ENCODE measurements at regions not wholly inside any gene's neighbourhood (a gene's known extent, or its start where the extent isn't known, plus 50 kb on each side); places are given as distances from the start of the nearest gene placed in this dataset.

DNA sequence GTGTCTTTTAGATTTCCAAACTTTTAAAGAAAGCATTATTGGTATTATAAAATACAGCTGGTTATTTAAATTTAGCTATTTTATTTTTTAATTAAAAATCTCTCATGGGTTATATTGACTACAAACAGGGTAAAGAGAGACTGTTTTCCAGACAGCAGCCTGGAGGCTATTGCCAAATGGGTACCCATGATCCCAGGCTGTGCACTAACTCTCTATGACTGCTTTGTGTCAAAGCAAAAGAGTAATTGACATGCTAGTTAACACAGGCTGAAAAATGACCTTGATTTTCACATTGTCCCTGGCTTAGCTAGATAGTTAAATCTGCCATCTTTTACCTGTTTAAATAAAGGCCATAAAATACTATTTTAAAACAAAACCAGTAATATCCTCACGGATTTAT lies 589.7 kb downstream of the ANXA1 start:
- TF ChIP-seq FOXJ3 (CRISPR knock-in tag; IDR thresholded peaks at IDR 0.05): peak; percentile 64
- TF ChIP-seq, protein P1, sequence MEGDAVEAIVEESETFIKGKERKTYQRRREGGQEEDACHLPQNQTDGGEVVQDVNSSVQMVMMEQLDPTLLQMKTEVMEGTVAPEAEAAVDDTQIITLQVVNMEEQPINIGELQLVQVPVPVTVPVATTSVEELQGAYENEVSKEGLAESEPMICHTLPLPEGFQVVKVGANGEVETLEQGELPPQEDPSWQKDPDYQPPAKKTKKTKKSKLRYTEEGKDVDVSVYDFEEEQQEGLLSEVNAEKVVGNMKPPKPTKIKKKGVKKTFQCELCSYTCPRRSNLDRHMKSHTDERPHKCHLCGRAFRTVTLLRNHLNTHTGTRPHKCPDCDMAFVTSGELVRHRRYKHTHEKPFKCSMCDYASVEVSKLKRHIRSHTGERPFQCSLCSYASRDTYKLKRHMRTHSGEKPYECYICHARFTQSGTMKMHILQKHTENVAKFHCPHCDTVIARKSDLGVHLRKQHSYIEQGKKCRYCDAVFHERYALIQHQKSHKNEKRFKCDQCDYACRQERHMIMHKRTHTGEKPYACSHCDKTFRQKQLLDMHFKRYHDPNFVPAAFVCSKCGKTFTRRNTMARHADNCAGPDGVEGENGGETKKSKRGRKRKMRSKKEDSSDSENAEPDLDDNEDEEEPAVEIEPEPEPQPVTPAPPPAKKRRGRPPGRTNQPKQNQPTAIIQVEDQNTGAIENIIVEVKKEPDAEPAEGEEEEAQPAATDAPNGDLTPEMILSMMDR (IDR thresholded peaks at IDR 0.05): no peak
- TF ChIP-seq GABPA (IDR thresholded peaks at IDR 0.05; ENCODE audit: low read depth): no peak
- no peak for TF ChIP-seq SIN3A (IDR thresholded peaks at IDR 0.05; ENCODE audit: borderline replicate concordance, low read depth, low read length)

Measured in SK-N-SH (cell line).